Lung microvascular endothelial cell (primary cell): ENCODE measurements at regions not wholly inside any gene's neighbourhood (a gene's known extent, or its start where the extent isn't known, plus 50 kb on each side); places are given as distances from the start of the nearest gene placed in this dataset.
A peak's percentile ranks its signal among the peaks of the same experiment; 100 is the strongest.
"Not testable (repeated sequence)": the region's sequence is repeated elsewhere in the genome, so short reads cannot be mapped to it uniquely, and the experiment has no call there.

ENCODE experiments used
- DNase-seq, 2 donors: peaks; one replicate each; pipeline versions ENCODE4 v3.0.0 to v3.0.0-alpha.2; 2010; ENCODE audit warnings: low read depth in 2 of 2

GRCh38 chr2:150137338-150138069 is 350.0 kb downstream of the RND3 start:
- DNase-seq, result no peak

GRCh38 chr2:150136893-150137292 is 350.6 kb downstream of the RND3 start:
- no peak for DNase-seq

- peak in 1 of 2 donors; percentile 22 for DNase-seq
Measured at GRCh38 chr2:150136401-150136800, 351.1 kb downstream of the RND3 start.

GRCh38 chr2:150135223-150135883 is 352.1 kb downstream of the RND3 start:
- no peak for DNase-seq

- DNase-seq, result no peak
Measured at GRCh38 chr2:150134223-150134857, 353.1 kb downstream of the RND3 start.

GRCh38 chr2:150133623-150134022 is 353.8 kb downstream of the RND3 start:
- peak; percentile 99 for DNase-seq

GRCh38 chr2:150129921-150130575 is 357.4 kb downstream of the RND3 start:
- DNase-seq, result no peak

GRCh38 chr2:150127995-150128394 is 359.5 kb downstream of the RND3 start:
- peak in 1 of 2 donors; percentile 91 for DNase-seq

- DNase-seq, result peak in 1 of 2 donors; percentile 62
Measured at GRCh38 chr2:150127346-150127990, 360.0 kb downstream of the RND3 start.

GRCh38 chr2:150126839-150127238 is 360.6 kb downstream of the RND3 start:
- DNase-seq, result peak; percentile 28 to 34

- DNase-seq, result peak; percentile 58 to 70
Measured at GRCh38 chr2:150126143-150126740, 361.2 kb downstream of the RND3 start.

GRCh38 chr2:150125708-150126107 is 361.8 kb downstream of the RND3 start:
- DNase-seq, result peak in 1 of 2 donors; percentile 73

- no peak for DNase-seq
Measured at GRCh38 chr2:150125188-150125587, 362.3 kb downstream of the RND3 start.

GRCh38 chr2:150124739-150125138 is 362.7 kb downstream of the RND3 start:
- DNase-seq, result no peak

- DNase-seq, result no peak
Measured at GRCh38 chr2:150122871-150123613, 364.4 kb downstream of the RND3 start.

GRCh38 chr2:150122156-150122555 is 365.3 kb downstream of the RND3 start:
- no peak for DNase-seq

- DNase-seq, result no peak
Measured at GRCh38 chr2:150120326-150120955, 367.0 kb downstream of the RND3 start.

GRCh38 chr2:150119819-150120218 is 367.6 kb downstream of the RND3 start:
- DNase-seq, result no peak

- DNase-seq, result not testable (repeated sequence)
Measured at GRCh38 chr2:150114089-150114488, 373.4 kb downstream of the RND3 start.

GRCh38 chr2:150110548-150110947 is 376.9 kb downstream of the RND3 start:
- no peak for DNase-seq
